Mucosa of stomach (tissue), 1 donor: ENCODE measurements at regions not wholly inside any gene's neighbourhood (a gene's known extent, or its start where the extent isn't known, plus 50 kb on each side); places are given as distances from the start of the nearest gene placed in this dataset.
"Not testable (repeated sequence)": the region's sequence is repeated elsewhere in the genome, so short reads cannot be mapped to it uniquely, and the experiment has no call there.

Experiments
- H3K27me3 ChIP-seq: one replicate; pipeline ENCODE4 v1.7.0; 2013; ENCODE audit warnings: mild to moderate bottlenecking, low read length; ENCODE audit not compliant: control insufficient read depth, insufficient read depth
- H3K36me3 ChIP-seq: one replicate; pipeline ENCODE4 v1.7.0; 2013; ENCODE audit warnings: low read length; ENCODE audit not compliant: control insufficient read depth, insufficient read depth
- H3K4me1 ChIP-seq: one replicate; pipeline ENCODE4 v1.7.0; 2013; ENCODE audit warnings: mild to moderate bottlenecking, low read length; ENCODE audit not compliant: control insufficient read depth, insufficient read depth
- H3K4me3 ChIP-seq: one replicate; pipeline ENCODE4 v1.7.0; 2013; ENCODE audit warnings: low read length
- H3K9ac ChIP-seq: one replicate; pipeline ENCODE4 v1.7.0; 2013; ENCODE audit warnings: mild to moderate bottlenecking, low read length, moderate library complexity
- H3K9me3 ChIP-seq: one replicate; pipeline ENCODE4 v1.7.0; 2013; ENCODE audit warnings: mild to moderate bottlenecking, low read length, moderate library complexity; ENCODE audit not compliant: control insufficient read depth
- donor health status: Pancreatic carcinoma.

DNA sequence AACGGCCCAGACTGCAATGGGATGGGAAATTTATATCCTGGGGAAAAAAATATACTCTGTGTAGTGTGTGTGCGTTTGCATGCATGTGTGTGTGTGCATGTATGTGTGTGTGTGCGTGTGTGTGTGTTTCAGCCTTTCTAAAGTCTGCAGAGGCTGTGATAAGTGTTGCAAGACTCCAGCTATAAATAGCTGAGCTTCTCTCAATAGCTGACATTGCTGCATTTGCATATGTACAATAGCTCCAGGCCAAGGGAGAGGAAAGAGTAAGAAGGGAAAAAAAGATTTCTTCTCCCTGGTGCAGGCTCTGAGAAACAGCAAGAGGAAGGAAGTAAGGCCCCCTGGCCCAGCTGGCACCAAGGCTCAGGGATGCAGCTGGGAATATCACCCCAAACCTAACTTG is 483.0 kb downstream of the MN1 start:
- peaks cover 6% of the 10 kb centered on the region for H3K27me3 ChIP-seq
- no peaks in the 10 kb centered on the region for H3K9me3 ChIP-seq
- no peak overlapping the region for H3K9ac ChIP-seq
- H3K36me3 ChIP-seq: no peaks in the 10 kb centered on the region
- no peak overlapping the region for H3K4me3 ChIP-seq
- peaks cover 11% of the 10 kb centered on the region for H3K4me1 ChIP-seq

GRCh38 chr22:27323661-27324060 is 477.9 kb downstream of the MN1 start:
- H3K9me3 ChIP-seq: no peaks in the 10 kb centered on the region
- H3K4me1 ChIP-seq: no peaks in the 10 kb centered on the region
- H3K4me3 ChIP-seq: no peak overlapping the region
- H3K9ac ChIP-seq: no peak overlapping the region
- H3K36me3 ChIP-seq: no peaks in the 10 kb centered on the region
- peaks cover 13% of the 10 kb centered on the region for H3K27me3 ChIP-seq

GRCh38 chr22:27324908-27325307 is 476.6 kb downstream of the MN1 start:
- not testable (repeated sequence) for H3K9ac ChIP-seq, H3K36me3 ChIP-seq, H3K4me1 ChIP-seq, H3K9me3 ChIP-seq, H3K4me3 ChIP-seq
- H3K27me3 ChIP-seq: peaks cover 13% of the 10 kb centered on the region

GRCh38 chr22:27327497-27327896 is 474.1 kb downstream of the MN1 start:
- Histone ChIP-seq H3K9ac (no peak overlapping the region), H3K27me3 (peaks cover 13% of the 10 kb centered on the region), H3K4me1 (no peaks in the 10 kb centered on the region), H3K36me3 (no peaks in the 10 kb centered on the region), H3K4me3 (no peak overlapping the region), H3K9me3 (no peaks in the 10 kb centered on the region)

DNA sequence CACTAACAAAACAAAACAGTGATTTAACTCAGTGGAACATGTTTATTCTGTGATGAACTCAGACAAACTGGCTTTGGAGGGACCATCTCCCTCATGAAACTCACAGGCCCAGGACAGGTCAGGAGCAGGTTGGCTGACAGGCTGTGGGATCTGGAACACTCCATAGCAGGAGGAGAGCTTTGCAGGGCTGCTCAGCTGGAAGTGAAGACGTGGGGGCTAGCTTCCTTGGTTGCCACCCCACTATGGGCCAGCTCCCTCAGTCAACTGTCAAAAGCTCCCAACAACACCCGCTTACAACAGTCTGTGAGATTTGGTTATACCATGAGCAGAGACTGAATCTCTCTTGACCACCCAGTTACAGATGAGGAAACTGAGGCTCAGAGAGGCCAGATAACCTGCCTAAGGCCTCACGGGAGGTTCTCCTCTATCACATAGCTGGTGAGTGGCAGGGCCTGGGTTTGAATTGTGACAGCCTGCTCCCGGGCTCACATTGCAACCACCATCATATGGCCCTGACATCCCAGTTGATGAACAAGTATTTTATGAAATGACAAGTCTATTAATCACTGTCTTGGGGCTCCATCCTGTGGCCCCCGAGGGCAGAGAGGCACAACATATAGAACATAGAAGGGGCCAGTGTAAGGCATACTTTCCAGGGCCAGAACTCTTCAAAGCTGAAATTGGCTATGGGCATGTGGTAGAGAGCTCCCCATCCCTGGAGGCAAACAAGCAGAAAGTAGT is 473.4 kb downstream of the MN1 start:
- H3K27me3 ChIP-seq: peaks cover 11% of the 10 kb centered on the region
- no peaks in the 10 kb centered on the region for H3K9me3 ChIP-seq
- H3K4me1 ChIP-seq: no peaks in the 10 kb centered on the region
- H3K36me3 ChIP-seq: no peaks in the 10 kb centered on the region
- H3K4me3 ChIP-seq: no peak overlapping the region
- no peak overlapping the region for H3K9ac ChIP-seq

GRCh38 chr22:27329131-27329850 is 472.3 kb downstream of the MN1 start:
- Histone ChIP-seq H3K4me1 (no peaks in the 10 kb centered on the region), H3K36me3 (no peaks in the 10 kb centered on the region), H3K9ac (no peak overlapping the region), H3K27me3 (peaks cover under 1% of the 10 kb centered on the region), H3K4me3 (no peak overlapping the region), H3K9me3 (no peaks in the 10 kb centered on the region)

- H3K9me3 ChIP-seq: no peaks in the 10 kb centered on the region
- H3K4me3 ChIP-seq: no peak overlapping the region
- no peaks in the 10 kb centered on the region for H3K27me3 ChIP-seq
- no peaks in the 10 kb centered on the region for H3K36me3 ChIP-seq
- no peak overlapping the region for H3K9ac ChIP-seq
- H3K4me1 ChIP-seq: no peaks in the 10 kb centered on the region
These were observed 471.4 kb downstream of the MN1 start for GRCh38 chr22:27329966-27330645.

DNA sequence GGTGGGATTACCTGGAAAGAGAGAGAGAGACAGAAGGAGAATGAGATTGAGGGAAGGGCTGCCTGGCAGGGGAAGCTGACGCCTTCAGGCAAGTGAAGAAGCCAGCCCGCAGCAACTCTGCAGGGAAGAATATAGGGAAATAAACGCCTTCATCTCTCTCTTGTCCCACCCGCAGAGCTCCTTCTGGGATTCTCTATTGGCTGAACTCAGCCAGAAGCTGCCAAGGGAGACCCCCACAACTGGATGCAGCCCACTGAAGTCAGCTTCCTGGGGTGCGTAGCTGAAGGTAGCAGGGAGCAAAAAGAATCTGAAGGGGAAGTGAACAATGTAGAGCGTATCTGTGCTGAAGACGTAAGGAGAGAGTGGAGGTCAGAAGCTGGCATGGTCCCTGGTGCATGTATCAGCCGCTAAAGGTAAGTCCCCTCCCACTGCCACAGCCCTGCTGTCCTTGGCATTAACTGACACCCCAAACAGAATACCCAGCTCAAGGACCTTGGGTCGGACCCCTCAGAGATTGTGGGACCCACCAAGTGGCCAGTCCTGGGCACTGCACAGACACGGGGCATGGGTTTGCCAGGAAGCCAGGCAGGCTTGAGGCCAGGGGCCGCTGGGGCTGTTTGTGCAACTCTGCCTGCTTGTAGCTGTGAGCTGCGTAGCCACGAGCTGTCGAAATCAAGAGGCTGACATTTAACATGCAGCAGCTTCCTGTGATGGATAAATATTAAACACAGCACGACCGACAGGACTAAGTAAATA is 469.9 kb downstream of the MN1 start:
- Histone ChIP-seq H3K36me3 (no peaks in the 10 kb centered on the region), H3K9ac (no peak overlapping the region), H3K9me3 (no peaks in the 10 kb centered on the region), H3K4me3 (no peak overlapping the region), H3K4me1 (no peaks in the 10 kb centered on the region), H3K27me3 (no peaks in the 10 kb centered on the region)

DNA sequence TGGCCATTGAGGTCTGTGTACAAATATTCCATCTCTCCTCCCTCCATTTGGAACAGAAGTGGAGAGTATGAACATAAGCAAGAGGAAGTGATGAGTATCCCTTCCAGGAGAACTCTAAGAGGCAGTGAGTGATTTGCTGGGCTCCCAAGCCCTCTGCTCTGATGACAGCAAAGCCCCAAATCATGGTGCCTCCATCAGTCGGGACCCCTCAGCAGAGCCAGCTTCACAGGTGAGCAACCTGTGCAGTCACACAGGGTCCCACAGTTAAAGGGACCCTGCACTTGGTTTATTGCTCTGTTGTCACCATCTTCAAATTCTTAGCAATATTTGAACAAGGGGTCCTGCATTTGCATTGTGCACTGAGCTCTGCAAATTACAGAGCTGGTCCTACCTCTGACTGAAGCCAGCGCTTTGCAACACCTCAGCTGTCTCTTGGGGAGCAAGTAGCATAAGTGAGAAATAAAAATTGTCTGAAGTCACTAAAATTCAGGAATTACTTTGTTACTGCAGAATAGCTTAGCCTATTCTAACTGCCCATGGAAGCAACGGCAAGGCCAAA is 466.4 kb downstream of the MN1 start:
- H3K36me3 ChIP-seq: no peaks in the 10 kb centered on the region
- H3K4me3 ChIP-seq: no peak overlapping the region
- no peaks in the 10 kb centered on the region for H3K4me1 ChIP-seq
- no peaks in the 10 kb centered on the region for H3K27me3 ChIP-seq
- no peaks in the 10 kb centered on the region for H3K9me3 ChIP-seq
- H3K9ac ChIP-seq: no peak overlapping the region

- Histone ChIP-seq H3K4me3 (no peak overlapping the region), H3K9ac (no peak overlapping the region), H3K36me3 (no peaks in the 10 kb centered on the region), H3K9me3 (no peaks in the 10 kb centered on the region), H3K4me1 (no peaks in the 10 kb centered on the region), H3K27me3 (no peaks in the 10 kb centered on the region)
These were observed 465.1 kb downstream of the MN1 start for GRCh38 chr22:27336151-27337090.

GRCh38 chr22:27337676-27338075 is 463.9 kb downstream of the MN1 start:
- H3K4me1 ChIP-seq: no peaks in the 10 kb centered on the region
- no peak overlapping the region for H3K9ac ChIP-seq
- no peak overlapping the region for H3K4me3 ChIP-seq
- no peaks in the 10 kb centered on the region for H3K9me3 ChIP-seq
- H3K36me3 ChIP-seq: no peaks in the 10 kb centered on the region
- no peaks in the 10 kb centered on the region for H3K27me3 ChIP-seq
